UCSD-AML1 (cell line): ENCODE measurements at regions not wholly inside any gene's neighbourhood (a gene's known extent, or its start where the extent isn't known, plus 50 kb on each side); places are given as distances from the start of the nearest gene placed in this dataset.

Source experiments
- DNase-seq: peaks from one replicate; lab custom pipeline; 2025; ENCODE audit not compliant: unreplicated experiment; lab: John Stamatoyannopoulos, UW

DNA sequence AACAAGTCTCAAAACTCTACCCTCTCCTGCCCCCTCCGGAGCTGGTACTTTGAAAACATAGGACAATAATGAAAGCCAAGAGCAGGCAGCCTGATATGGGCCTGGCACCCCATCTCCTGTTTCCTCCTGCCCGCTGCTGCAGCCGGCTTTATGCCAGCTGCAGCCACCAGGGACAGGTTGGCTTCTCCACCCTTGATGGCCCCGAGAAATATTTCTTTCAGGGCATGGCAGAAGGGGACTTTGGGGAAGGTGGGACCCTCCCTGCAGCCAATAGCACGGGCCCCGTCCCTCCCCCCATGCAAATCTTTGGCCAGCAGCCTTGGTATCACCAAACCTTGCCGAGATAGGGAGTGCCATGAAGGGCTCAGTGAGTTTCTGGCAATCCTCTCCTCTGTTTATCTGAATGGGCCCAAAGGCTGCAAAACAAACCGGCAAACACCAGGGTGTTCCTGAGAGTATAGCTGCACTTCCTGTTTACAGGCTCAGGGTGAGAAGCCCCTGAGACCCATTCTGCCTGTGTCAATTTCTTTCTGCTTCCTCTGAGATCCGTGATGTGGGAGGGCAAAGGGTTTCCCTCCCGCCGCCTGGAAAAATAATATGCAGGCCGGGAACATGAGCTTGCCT, 73.4 kb upstream of the BOD1 start:
- DNase-seq: no peak

DNA sequence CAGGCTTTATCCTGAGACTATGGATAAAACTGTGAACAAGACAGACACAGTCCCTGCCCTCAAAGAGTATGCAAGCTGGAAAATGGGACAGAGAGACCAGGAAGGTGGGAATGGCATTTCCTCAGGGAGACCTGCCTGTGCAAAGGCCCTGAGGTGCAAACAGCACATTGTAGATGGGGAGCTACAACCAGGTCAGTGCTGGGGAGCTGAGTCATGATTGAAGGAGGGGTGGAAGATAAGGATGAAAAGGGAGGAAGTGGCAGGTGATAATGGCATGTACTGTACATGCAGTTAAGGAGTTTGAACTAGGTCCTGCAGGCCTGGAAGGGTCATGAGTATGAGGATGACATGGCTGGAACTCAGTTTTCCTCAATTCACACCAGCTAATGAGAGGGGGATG, 75.5 kb upstream of the BOD1 start:
- no peak for DNase-seq

DNA sequence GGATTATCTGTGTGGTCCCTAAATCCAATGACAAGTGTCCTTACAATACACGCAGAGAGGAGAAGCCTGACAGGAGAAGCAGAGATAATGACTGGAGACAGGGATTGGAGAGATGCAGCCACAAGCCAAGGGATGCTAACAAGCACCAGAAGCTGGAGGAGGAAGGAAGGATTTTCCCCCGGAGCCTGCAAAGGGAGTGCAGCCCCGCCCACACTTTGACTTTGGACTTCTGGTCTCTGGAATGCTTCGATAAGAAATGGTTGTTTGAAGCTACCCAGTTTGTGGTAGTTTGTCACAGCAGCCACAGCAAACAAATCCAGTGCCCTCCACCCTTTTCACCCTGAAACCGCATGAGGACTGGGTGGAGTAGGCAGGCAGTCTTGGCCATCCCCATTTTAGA, 77.2 kb upstream of the BOD1 start:
- DNase-seq: no peak

DNA sequence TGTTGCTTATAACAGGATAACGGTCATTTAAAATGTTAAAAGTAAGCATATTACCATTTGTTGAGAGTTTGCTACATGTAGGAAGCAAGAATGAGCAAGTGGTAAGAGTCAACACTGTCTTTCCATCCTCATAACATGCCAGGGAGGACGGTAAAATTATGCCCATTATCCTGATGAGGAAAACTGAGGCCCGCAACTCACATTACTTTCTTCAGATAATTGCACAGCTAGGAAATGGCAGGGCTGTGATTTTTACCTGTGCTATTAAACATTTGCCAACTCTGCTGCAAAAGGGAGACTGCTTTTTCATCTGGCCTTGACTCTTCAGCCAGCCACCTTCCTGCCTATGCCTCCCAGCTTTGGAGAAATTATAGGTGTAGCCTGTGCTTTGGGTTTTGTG, 79.8 kb upstream of the BOD1 start:
- DNase-seq: no peak

GRCh38 chr5:173697931-173698579, 81.6 kb upstream of the BOD1 start:
- DNase-seq: no peak

- DNase-seq: no peak
Observed at GRCh38 chr5:173699966-173700365, 83.5 kb upstream of the BOD1 start.

DNA sequence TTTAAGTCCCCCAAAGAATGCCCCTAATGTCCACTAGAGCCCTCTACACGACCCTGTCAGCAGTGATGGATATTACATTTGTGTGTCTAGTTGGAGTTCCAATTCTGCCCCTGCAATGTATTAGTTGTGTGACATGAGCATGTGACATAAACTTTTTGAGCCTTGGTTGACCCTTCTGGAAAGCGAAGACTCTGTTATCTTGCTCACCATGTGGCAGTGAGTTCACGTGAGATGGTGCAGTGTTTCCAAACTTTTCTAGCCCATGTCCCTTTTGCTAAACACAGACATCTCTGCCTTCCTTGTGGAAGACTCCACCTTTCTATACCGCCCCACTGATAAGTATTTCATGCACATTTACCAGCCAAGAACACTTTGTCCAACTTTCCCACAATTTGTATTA, 87.0 kb upstream of the BOD1 start:
- DNase-seq: no peak

- no peak for DNase-seq
Observed at GRCh38 chr5:173704615-173705511, 88.4 kb upstream of the BOD1 start.

DNA sequence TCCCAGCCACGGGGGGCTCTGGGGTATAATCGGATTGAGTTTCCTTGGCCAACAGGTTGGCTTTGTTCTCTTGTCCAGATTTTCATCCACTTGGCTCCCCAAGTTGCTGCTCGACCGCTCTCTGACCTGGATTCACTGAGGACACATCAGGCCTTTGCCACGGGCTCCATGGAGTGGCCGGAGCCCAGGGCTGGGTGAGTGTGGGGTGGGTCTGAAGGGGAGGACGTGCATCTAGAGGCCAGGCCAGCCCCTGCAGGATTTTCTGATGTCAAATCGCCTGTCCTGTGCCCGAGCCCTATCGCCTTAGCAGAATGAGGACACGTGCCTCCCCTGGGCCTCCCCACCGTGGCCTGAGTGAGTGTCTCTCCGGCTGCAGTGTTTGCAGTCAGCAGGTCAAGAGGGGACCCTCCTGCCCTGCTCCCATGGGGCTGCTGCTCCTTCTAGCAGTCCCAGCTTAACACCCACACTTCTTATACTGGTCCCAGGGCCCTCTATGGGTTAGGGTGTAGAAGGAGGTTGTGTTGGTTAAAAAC, 89.1 kb upstream of the BOD1 start:
- DNase-seq: no peak

- DNase-seq: no peak
Observed at GRCh38 chr5:173706700-173707099, 90.2 kb upstream of the BOD1 start.

GRCh38 chr5:173707392-173707791, 90.9 kb upstream of the BOD1 start:
- DNase-seq: no peak

DNA sequence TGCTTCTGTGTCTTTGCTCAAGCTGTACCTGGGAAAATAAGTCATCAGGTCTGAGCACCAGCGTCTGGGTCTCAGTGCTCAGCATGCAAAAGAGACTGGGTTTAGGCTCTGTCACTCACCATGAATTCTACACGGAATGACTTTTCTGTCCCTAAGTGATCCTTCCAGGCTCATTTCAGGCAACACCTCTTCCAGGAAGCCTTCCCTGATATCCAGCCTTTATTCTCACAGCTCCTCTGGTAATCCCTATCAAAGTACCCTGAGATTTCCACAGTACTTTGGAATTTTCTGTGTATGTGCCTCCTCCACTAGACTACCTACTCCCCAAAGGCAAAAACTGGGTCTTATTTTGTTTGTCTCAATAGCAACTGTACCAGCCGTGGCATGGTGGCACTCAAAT, 92.7 kb upstream of the BOD1 start:
- no peak for DNase-seq

GRCh38 chr5:173709761-173710160, 93.3 kb upstream of the BOD1 start:
- DNase-seq: no peak

DNA sequence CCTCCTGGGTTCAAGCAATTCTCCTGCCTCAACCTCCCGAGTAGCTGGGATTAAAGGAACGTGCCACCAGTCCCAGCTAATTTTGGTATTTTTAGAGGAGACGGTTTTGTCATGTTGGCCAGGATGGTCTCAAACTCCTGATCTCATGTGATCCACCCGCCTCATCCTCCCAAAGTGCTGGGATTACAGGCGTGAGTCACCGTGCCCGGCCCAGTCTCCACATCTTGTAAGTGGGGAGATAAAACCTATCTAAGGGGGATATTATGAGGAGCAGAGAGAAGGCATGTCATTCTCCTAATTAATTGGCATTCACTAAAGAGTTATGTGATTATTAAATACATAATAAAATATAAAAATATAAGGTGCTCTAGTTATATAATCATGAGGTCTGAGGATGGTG, 94.1 kb upstream of the BOD1 start:
- no peak for DNase-seq

GRCh38 chr5:173711466-173711865, 95.0 kb upstream of the BOD1 start:
- DNase-seq: no peak

DNA sequence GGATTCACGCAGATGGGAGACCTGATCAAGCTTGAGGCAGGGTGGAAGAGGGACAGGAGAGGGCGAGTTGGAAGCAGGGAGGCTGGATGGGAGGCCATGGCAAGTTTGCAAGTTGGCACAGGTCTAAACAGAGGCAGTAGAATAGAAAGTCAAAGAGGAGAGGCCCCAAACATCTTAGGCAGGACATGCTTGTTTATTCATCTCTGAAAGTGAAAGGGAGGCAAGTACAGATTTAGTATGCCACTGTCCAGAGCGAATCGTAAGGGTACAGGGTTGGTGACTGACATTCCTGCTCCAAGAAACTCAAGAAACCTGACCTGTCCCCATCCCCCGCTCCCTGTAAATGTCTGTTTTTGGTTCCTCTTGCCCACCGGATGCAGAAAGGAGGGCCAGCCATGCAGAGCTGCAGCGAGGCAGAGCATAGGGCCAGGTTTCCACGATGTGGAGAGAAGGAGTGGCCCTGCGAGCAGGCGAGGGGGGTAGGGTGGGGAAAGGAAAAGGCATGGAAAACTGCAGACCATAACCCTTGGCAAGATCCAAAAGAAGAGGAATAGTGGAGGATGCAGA, 96.2 kb upstream of the BOD1 start:
- no peak for DNase-seq

- DNase-seq: no peak
Observed at GRCh38 chr5:173714551-173715428, 98.3 kb upstream of the BOD1 start.

DNA sequence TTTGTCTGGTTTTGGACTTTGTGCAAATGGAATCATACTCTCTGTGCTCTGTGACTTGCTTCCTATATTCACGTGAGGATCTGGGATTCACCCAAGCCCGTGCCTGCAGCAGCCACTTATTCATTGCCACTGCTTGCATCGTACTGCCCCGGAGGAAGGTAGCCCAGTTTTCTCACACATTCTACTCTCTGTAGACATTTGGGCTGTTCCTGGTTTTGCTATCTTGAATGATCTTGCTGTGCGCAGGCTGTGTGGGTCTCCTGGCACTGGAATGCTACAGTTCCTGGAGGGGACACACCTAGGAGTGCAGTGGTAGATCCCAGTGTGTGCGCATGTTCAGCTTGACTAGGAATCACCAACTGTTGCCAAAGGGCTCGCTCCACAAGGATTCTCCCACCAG, 99.2 kb upstream of the BOD1 start:
- DNase-seq: no peak

GRCh38 chr5:173716058-173716682, 99.7 kb upstream of the BOD1 start:
- DNase-seq: no peak

- peak; percentile 43 for DNase-seq
Observed at GRCh38 chr5:173717959-173718358, 101.5 kb upstream of the BOD1 start.
